ENCODE measurements at regions not wholly inside any gene's neighbourhood (a gene's known extent, or its start where the extent isn't known, plus 50 kb on each side); places are given as distances from the start of the nearest gene placed in this dataset.

DNA sequence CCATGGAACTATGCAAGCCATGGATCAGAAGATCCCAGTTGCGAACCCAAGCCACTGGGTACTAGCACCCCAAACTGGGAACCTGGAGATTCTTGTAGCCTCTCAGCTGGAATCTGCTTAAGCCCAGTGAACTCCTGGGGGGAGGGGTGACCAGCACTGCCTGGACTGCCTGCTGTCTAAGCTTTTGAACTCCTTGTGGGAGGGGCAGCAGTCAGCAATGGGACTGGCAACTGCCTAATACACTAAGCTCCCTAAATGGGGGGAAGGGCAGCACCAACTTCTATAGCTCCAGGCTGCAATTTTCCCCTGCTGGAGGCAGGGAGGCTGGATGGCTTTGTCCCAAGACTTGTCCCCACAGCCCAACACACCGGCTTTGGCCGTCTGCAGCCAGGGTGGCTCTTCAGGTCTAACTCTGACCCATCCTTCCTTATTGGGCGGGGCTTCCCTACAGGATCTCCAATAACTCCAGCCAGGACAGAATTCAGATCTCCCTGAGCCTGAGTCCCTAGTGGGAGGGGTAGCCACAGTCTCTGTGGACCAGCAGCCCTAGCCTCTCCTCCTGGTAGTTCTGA is 485.1 kb downstream of the SOX5 start:
- DNase-seq (no peak), ATAC-seq (no peak)
- intact Hi-C loops (cut with micrococcal nuclease): no loop called here

DNA sequence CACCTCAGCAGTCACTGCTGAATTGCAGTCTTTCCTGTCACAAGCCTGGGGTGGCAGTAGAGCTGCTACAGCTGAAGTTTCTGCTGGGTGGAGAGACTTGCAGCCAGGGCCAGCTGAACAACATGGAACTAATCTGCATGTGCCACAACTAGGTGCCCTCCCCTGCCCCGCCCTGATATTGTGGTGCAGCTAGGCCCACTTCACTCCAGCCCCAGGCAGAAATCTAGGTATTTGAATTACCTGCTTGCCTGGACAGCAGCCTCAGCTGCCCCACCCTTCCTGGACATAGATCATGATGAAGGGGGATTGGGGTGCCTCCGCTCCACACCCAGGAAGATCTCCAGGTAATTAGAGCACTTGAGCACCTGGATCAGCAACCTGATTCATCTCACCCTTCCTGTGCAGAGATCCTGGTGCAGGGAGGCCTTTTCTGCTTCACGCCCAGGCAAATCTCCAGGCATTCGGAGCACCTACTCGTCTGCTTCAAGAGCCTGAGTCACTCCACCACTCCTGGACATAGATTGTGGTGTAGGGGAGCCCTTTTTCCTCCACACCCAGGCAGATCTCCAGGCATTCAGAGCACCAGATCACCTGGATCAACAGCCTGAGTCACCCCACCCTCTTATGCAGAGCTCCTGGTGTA is 477.0 kb downstream of the SOX5 start:
- intact Hi-C loops (cut with micrococcal nuclease): no loop called here
- ATAC-seq (no peak), DNase-seq (no peak)

DNA sequence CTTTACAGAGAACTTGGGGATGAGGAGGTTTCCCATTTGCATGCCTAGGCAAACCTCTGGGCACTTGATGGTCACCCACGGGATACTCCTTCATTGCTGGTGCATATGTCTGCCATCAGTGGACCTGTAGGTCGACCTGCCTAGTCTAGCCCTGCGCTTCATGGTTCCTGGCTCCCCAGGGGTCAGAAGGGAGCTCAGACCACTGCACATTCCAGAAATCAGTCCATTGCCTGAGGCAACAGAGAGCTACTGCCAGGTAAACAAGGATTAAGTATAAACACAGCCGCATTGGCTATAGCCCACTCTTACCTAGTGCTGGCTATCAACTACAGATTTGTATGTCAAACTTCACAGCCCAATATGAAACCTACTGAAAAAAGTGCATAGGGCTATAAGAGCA is 476.4 kb downstream of the SOX5 start:
- intact Hi-C loops (cut with micrococcal nuclease): no loop called here
- DNase-seq (no peak), ATAC-seq (no peak)

- ATAC-seq: no peak
- no peak for DNase-seq
- intact Hi-C loops (cut with micrococcal nuclease): no loop called here
These were observed 475.0 kb downstream of the SOX5 start for GRCh38 chr12:23474438-23474976.
